IMR-90 (cell line): ENCODE measurements at regions not wholly inside any gene's neighbourhood (a gene's known extent, or its start where the extent isn't known, plus 50 kb on each side); places are given as distances from the start of the nearest gene placed in this dataset.

Experiments used
- ATAC-seq: fragments of 200-7000 bp; cut with Tn5 transposase; 2 replicates; pipeline ENCODE4 v1.9.1; 2020; ENCODE audit warnings: low read depth, mild to moderate bottlenecking, moderate library complexity
- BruUV-seq: library from RNA; stranded (reverse); fragments of 400-500 nt; replicated peaks from 2 replicates; lab custom pipeline; 2021; lab: Mats Ljungman, UMichigan
- CTCF ChIA-PET: fragments of 300-600 bp; formaldehyde crosslinking; extraction: SDS; loops from one replicate; lab custom pipeline; 2021; ENCODE audit warnings: antibody characterized with exemption; lab: Yijun Ruan, JAX
- POLR2A ChIA-PET: fragments of 300-600 bp; sonication (Branson Sonifier 250); formaldehyde crosslinking; loops from one replicate; lab custom pipeline; 2022; ENCODE audit warnings: antibody characterized with exemption; ENCODE audit not compliant: unreplicated experiment; lab: Charles Lee
- DNase-seq: peaks from one replicate; pipeline ENCODE4 v3.0.0; 2013
- H2AFZ ChIP-seq: replicated peaks from 2 replicates; pipeline ENCODE3; 2013; ENCODE audit warnings: low read length, mild to moderate bottlenecking; ENCODE audit not compliant: poor library complexity
- H2AK5ac ChIP-seq: 2 replicates; pipeline ENCODE4 v1.6.1; 2013; ENCODE audit warnings: low read depth, low read length, inconsistent platforms
- H2AK9ac ChIP-seq: replicated peaks from 2 replicates; pipeline ENCODE3; 2013; ENCODE audit warnings: mild to moderate bottlenecking, low read depth, low read length, moderate library complexity; ENCODE audit not compliant: poor library complexity
- H2BK120ac ChIP-seq: 2 replicates; pipeline ENCODE4 v1.6.1; 2013; ENCODE audit warnings: low read depth, low read length, inconsistent platforms
- H2BK15ac ChIP-seq: 3 replicates; pipeline ENCODE4 v1.6.1; 2013; ENCODE audit warnings: low read depth, low read length, inconsistent platforms
- H2BK20ac ChIP-seq: 2 replicates; pipeline ENCODE4 v1.6.1; 2013; ENCODE audit warnings: low read depth, mild to moderate bottlenecking, inconsistent platforms, low read length, moderate library complexity
- H2BK5ac ChIP-seq: 2 replicates; pipeline ENCODE4 v1.6.1; 2013; ENCODE audit warnings: mild to moderate bottlenecking, low read depth, low read length, inconsistent platforms; ENCODE audit not compliant: poor library complexity, severe bottlenecking
- H3K14ac ChIP-seq: replicated peaks from 2 replicates; pipeline ENCODE4 v1.6.1; 2013; ENCODE audit warnings: low read depth, low read length, inconsistent platforms
- H3K18ac ChIP-seq: 2 replicates; pipeline ENCODE4 v1.6.1; 2013; ENCODE audit warnings: low read depth, low read length, control low read depth
- H3K23ac ChIP-seq: 2 replicates; pipeline ENCODE4 v1.6.1; 2013; ENCODE audit warnings: low read depth, low read length, inconsistent platforms
- H3K27ac ChIP-seq: 2 replicates; pipeline ENCODE4 v1.5.1; 2013; ENCODE audit warnings: mild to moderate bottlenecking, control low read depth, low read length; ENCODE audit not compliant: insufficient read depth
- H3K27me3 ChIP-seq: 2 replicates; pipeline ENCODE4 v1.6.1; 2013; ENCODE audit warnings: low read length; ENCODE audit not compliant: control insufficient read depth, insufficient read depth
- H3K36me3 ChIP-seq: 2 replicates; pipeline ENCODE4 v1.6.1; 2013; ENCODE audit warnings: low read length, mixed read lengths; ENCODE audit not compliant: control insufficient read depth, insufficient read depth
- H3K4ac ChIP-seq: 2 replicates; pipeline ENCODE4 v1.6.1; 2013; ENCODE audit warnings: low read depth, low read length, inconsistent platforms
- H3K4me1 ChIP-seq: 2 replicates; pipeline ENCODE4 v1.6.1; 2013; ENCODE audit warnings: low read length, mixed read lengths; ENCODE audit not compliant: control insufficient read depth, insufficient read depth
- H3K4me2 ChIP-seq: 2 replicates; pipeline ENCODE4 v1.6.1; 2013; ENCODE audit warnings: low read depth, mild to moderate bottlenecking, control low read depth, low read length, moderate library complexity
- H3K4me3 ChIP-seq: 2 replicates; pipeline ENCODE4 v1.5.1; 2013; ENCODE audit warnings: low read depth, mild to moderate bottlenecking, control low read depth, low read length, moderate library complexity; ENCODE audit not compliant: insufficient read depth
- H3K56ac ChIP-seq: 2 replicates; pipeline ENCODE4 v1.6.1; 2013; ENCODE audit warnings: low read length, inconsistent platforms; ENCODE audit not compliant: insufficient read depth; ENCODE audit errors: extremely low read depth
- H3K79me1 ChIP-seq, 2 experiments: 2 replicates each; pipeline ENCODE4 v1.6.1; 2013; ENCODE audit warnings: low read length in 2 of 2, inconsistent platforms in 1 of 2, low read depth in 1 of 2
- H3K9ac ChIP-seq: 2 replicates; pipeline ENCODE4 v1.6.1; 2013; ENCODE audit warnings: low read depth, low read length, control low read depth
- H3K9me1 ChIP-seq: 2 replicates; pipeline ENCODE4 v1.6.1; 2013; ENCODE audit warnings: low read length, inconsistent platforms; ENCODE audit not compliant: insufficient read depth
- H3K9me3 ChIP-seq: 2 replicates; pipeline ENCODE4 v1.6.1; 2013; ENCODE audit warnings: low read length; ENCODE audit not compliant: control insufficient read depth, insufficient read depth
- H4K20me1 ChIP-seq: 2 replicates; pipeline ENCODE4 v1.6.1; 2013; ENCODE audit warnings: low read length, inconsistent platforms; ENCODE audit not compliant: insufficient read depth
- H4K5ac ChIP-seq: 2 replicates; pipeline ENCODE4 v1.6.1; 2013; ENCODE audit warnings: mild to moderate bottlenecking, low read depth, low read length, control low read depth
- H4K8ac ChIP-seq, 2 experiments: 2 replicates each; pipeline ENCODE4 v1.6.1; 2013; ENCODE audit warnings: low read depth in 2 of 2, low read length in 2 of 2, control low read depth in 1 of 2, inconsistent platforms in 1 of 2
- H4K91ac ChIP-seq: 2 replicates; pipeline ENCODE4 v1.6.1; 2013; ENCODE audit warnings: low read depth, low read length, inconsistent platforms; ENCODE audit not compliant: insufficient read depth
- CTCF ChIP-seq: conservative IDR thresholded peaks from 2 replicates; pipeline ENCODE4 v1.5.1; 2012; ENCODE audit warnings: mild to moderate bottlenecking, low read depth, low read length, improper control_type of control experiment
- ELK1 ChIP-seq: fragments of 150-350 bp; IDR thresholded peaks from 2 replicates; pipeline ENCODE4 v1.6.1; 2016; ENCODE audit warnings: low read depth, mild to moderate bottlenecking, low read length, moderate library complexity, borderline replicate concordance
- FOS ChIP-seq: fragments of 150-350 bp; IDR thresholded peaks from 2 replicates; pipeline ENCODE4 v1.6.1; 2016; ENCODE audit warnings: low read depth, low read length
- NFE2L2 ChIP-seq: fragments of 150-350 bp; IDR thresholded peaks from 2 replicates; pipeline ENCODE4 v1.6.1; 2016; ENCODE audit warnings: low read depth, mild to moderate bottlenecking, low read length
- RCOR1 ChIP-seq: IDR thresholded peaks from 2 replicates; pipeline ENCODE4 v1.6.1; 2012; ENCODE audit warnings: mild to moderate bottlenecking, low read length, improper control_type of control experiment; ENCODE audit not compliant: insufficient replicate concordance
- WGBS, 2 experiments: methylation state at CpG; one replicate each; pipeline versions ENCODE4 v1.1.5 to v1.1.7; 2013; ENCODE audit warnings: missing lambda C conversion rate in 2 of 2; ENCODE audit not compliant: insufficient read length in 1 of 2; ENCODE audit errors: extremely low coverage in 2 of 2; 5-methylcytosine and 5-hydroxymethylcytosine counted together
- dilution Hi-C: fragments of 300-500 bp; cut with HindIII; formaldehyde crosslinking; loops from one replicate; pipeline ENCODE4 v1.14.3; 2018; ENCODE audit warnings: low sequenced_read_pairs; ENCODE audit not compliant: unreplicated experiment
- in situ Hi-C: fragments of 300-500 bp; cut with MboI; formaldehyde crosslinking; loops from 3 replicates; pipeline ENCODE4 v1.14.3; 2019; ENCODE audit warnings: low sequenced_read_pairs, inconsistent platforms, mixed read lengths
- intact Hi-C: fragments of 100-400 bp; cut with micrococcal nuclease; formaldehyde crosslinking; loops from 2 replicates; pipeline ENCODE4 v1.10.0; 2022

GRCh38 chr4:58303456-58303855, 1193.3 kb upstream of the IGFBP7 start:
- dilution Hi-C loops, result no loop called here

More at GRCh38 chr4:58303456-58303855, 1193.3 kb upstream of the IGFBP7 start:
- BruUV-seq, result no TSS peak
- Histone ChIP-seq H4K5ac (no peak overlapping the region), H3K36me3 (no peaks in the 10 kb centered on the region), H4K91ac (no peak overlapping the region), H2AFZ (no peak overlapping the region), H3K56ac (no peak overlapping the region), H2AK5ac (no peak overlapping the region), H2BK20ac (no peak overlapping the region), H4K20me1 (no peaks in the 10 kb centered on the region), H2AK9ac (no peak overlapping the region), H3K9ac (no peak overlapping the region), H2BK120ac (no peak overlapping the region), H3K14ac (no peak overlapping the region), H3K79me1 (no peaks in the 10 kb centered on the region), H3K4me3 (no peak overlapping the region), H3K4me2 (no peak overlapping the region), H3K4ac (no peak overlapping the region), H3K23ac (no peak overlapping the region), H2BK5ac (no peak overlapping the region), H3K9me3 (peaks cover 3% of the 10 kb centered on the region; the same call in 1 of the 2 replicates), H3K27ac (no peak overlapping the region), H3K4me1 (no peaks in the 10 kb centered on the region), H3K18ac (no peak overlapping the region), H3K9me1 (no peaks in the 10 kb centered on the region), H3K27me3 (no peaks in the 10 kb centered on the region), H4K8ac (no peak overlapping the region), H2BK15ac (no peak overlapping the region)
- DNase-seq (no peak), ATAC-seq (no peak)
- in situ Hi-C loops, result no loop called here
- 80% methylated on average over 1 of the region's 1 CpG; no CpG with 5 or more reads in 1 of the 2 experiments for WGBS, 2 experiments
- POLR2A ChIA-PET, result no interaction called here
- intact Hi-C loops, result no loop called here
- no peak for TF ChIP-seq ELK1
- no peak for TF ChIP-seq CTCF
- no peak for TF ChIP-seq RCOR1
- TF ChIP-seq NFE2L2, result no peak
- TF ChIP-seq FOS, result no peak
- CTCF ChIA-PET, result no interaction called here
